ENCODE measurements at regions not wholly inside any gene's neighbourhood (a gene's known extent, or its start where the extent isn't known, plus 50 kb on each side); places are given as distances from the start of the nearest gene placed in this dataset.
"Not testable (repeated sequence)": the region's sequence is repeated elsewhere in the genome, so short reads cannot be mapped to it uniquely, and the experiment has no call there.

GRCh38 chr4:67342291-67342690, 203.0 kb downstream of the CENPC start:
- Histone ChIP-seq H3K9me3 (ENCODE audit: control insufficient read depth, insufficient read depth, low read length) (no peaks in the 10 kb centered on the region), H3K27ac (ENCODE audit: low read depth, low read length) (no peak overlapping the region), H3K27me3 (ENCODE audit: control insufficient read depth, insufficient read depth, low read length) (no peaks in the 10 kb centered on the region), H3K4me1 (ENCODE audit: control insufficient read depth, insufficient read depth, low read length) (no peaks in the 10 kb centered on the region), H3K4me3 (ENCODE audit: low read depth, low read length) (no peak overlapping the region), H3K36me3 (ENCODE audit: control insufficient read depth, insufficient read depth, low read length) (no peaks in the 10 kb centered on the region)
- WGBS (ENCODE audit: insufficient coverage), result no CpG with 5 or more reads among the region's 2 CpGs
- no peak for DNase-seq (ENCODE audit: low read depth in 4 of 6, low spot score in 6 of 6)

- Histone ChIP-seq H3K27ac (ENCODE audit: low read depth, low read length) (no peak overlapping the region), H3K27me3 (ENCODE audit: control insufficient read depth, insufficient read depth, low read length) (no peaks in the 10 kb centered on the region), H3K4me3 (ENCODE audit: low read depth, low read length) (no peak overlapping the region), H3K9me3 (ENCODE audit: control insufficient read depth, insufficient read depth, low read length) (peaks cover 2% of the 10 kb centered on the region), H3K4me1 (ENCODE audit: control insufficient read depth, insufficient read depth, low read length) (no peaks in the 10 kb centered on the region), H3K36me3 (ENCODE audit: control insufficient read depth, insufficient read depth, low read length) (no peaks in the 10 kb centered on the region)
- no peak for DNase-seq (ENCODE audit: low read depth in 4 of 6, low spot score in 6 of 6)
- 89% methylated on average over 2 of the region's 4 CpGs for WGBS (ENCODE audit: insufficient coverage)
Observed at GRCh38 chr4:67333664-67334063, 211.6 kb downstream of the CENPC start.

GRCh38 chr4:67332627-67333026, 212.7 kb downstream of the CENPC start:
- H3K4me1 ChIP-seq (ENCODE audit: control insufficient read depth, insufficient read depth, low read length), result no peaks in the 10 kb centered on the region
- no peak overlapping the region for H3K4me3 ChIP-seq (ENCODE audit: low read depth, low read length)
- H3K27me3 ChIP-seq (ENCODE audit: control insufficient read depth, insufficient read depth, low read length), result no peaks in the 10 kb centered on the region
- no peaks in the 10 kb centered on the region for H3K36me3 ChIP-seq (ENCODE audit: control insufficient read depth, insufficient read depth, low read length)
- H3K9me3 ChIP-seq (ENCODE audit: control insufficient read depth, insufficient read depth, low read length), result peaks cover 2% of the 10 kb centered on the region
- H3K27ac ChIP-seq (ENCODE audit: low read depth, low read length), result no peak overlapping the region
- DNase-seq (ENCODE audit: low read depth in 4 of 6, low spot score in 6 of 6), result no peak
- WGBS (ENCODE audit: insufficient coverage), result 44% methylated on average over 3 of the region's 4 CpGs

GRCh38 chr4:67328393-67328792, 216.9 kb downstream of the CENPC start:
- DNase-seq (ENCODE audit: low read depth in 4 of 6, low spot score in 6 of 6), result no peak
- no peaks in the 10 kb centered on the region for H3K36me3 ChIP-seq (ENCODE audit: control insufficient read depth, insufficient read depth, low read length)
- H3K4me3 ChIP-seq (ENCODE audit: low read depth, low read length), result no peak overlapping the region
- WGBS (ENCODE audit: insufficient coverage), result no CpG with 5 or more reads among the region's 1 CpG
- H3K9me3 ChIP-seq (ENCODE audit: control insufficient read depth, insufficient read depth, low read length), result peaks cover 2% of the 10 kb centered on the region
- no peaks in the 10 kb centered on the region for H3K4me1 ChIP-seq (ENCODE audit: control insufficient read depth, insufficient read depth, low read length)
- no peak overlapping the region for H3K27ac ChIP-seq (ENCODE audit: low read depth, low read length)
- H3K27me3 ChIP-seq (ENCODE audit: control insufficient read depth, insufficient read depth, low read length), result no peaks in the 10 kb centered on the region

GRCh38 chr4:67328018-67328278, 217.4 kb downstream of the CENPC start:
- no peak for DNase-seq (ENCODE audit: low read depth in 4 of 6, low spot score in 6 of 6)
- Histone ChIP-seq H3K27me3 (ENCODE audit: control insufficient read depth, insufficient read depth, low read length) (no peaks in the 10 kb centered on the region), H3K27ac (ENCODE audit: low read depth, low read length) (no peak overlapping the region), H3K9me3 (ENCODE audit: control insufficient read depth, insufficient read depth, low read length) (peaks cover 4% of the 10 kb centered on the region), H3K4me3 (ENCODE audit: low read depth, low read length) (no peak overlapping the region), H3K36me3 (ENCODE audit: control insufficient read depth, insufficient read depth, low read length) (no peaks in the 10 kb centered on the region), H3K4me1 (ENCODE audit: control insufficient read depth, insufficient read depth, low read length) (no peaks in the 10 kb centered on the region)
- 20% methylated on average over 1 of the region's 2 CpGs for whole genome bisulfite sequencing (ENCODE audit: insufficient coverage)

GRCh38 chr4:67327245-67328017, 217.9 kb downstream of the CENPC start:
- H3K36me3 ChIP-seq (ENCODE audit: control insufficient read depth, insufficient read depth, low read length), result no peaks in the 10 kb centered on the region
- H3K9me3 ChIP-seq (ENCODE audit: control insufficient read depth, insufficient read depth, low read length), result peaks cover 2% of the 10 kb centered on the region
- H3K4me1 ChIP-seq (ENCODE audit: control insufficient read depth, insufficient read depth, low read length), result no peaks in the 10 kb centered on the region
- H3K27ac ChIP-seq (ENCODE audit: low read depth, low read length), result no peak overlapping the region
- DNase-seq (ENCODE audit: low read depth in 4 of 6, low spot score in 6 of 6), result peak; percentile 43 to 96 (median 73)
- WGBS (ENCODE audit: insufficient coverage), result no CpG with 5 or more reads among the region's 6 CpGs
- no peaks in the 10 kb centered on the region for H3K27me3 ChIP-seq (ENCODE audit: control insufficient read depth, insufficient read depth, low read length)
- no peak overlapping the region for H3K4me3 ChIP-seq (ENCODE audit: low read depth, low read length)

GRCh38 chr4:67325791-67326190, 219.5 kb downstream of the CENPC start:
- DNase-seq (ENCODE audit: low read depth in 4 of 6, low spot score in 6 of 6), result peak in 2 of 6 donors; percentile 53 to 64
- no peaks in the 10 kb centered on the region for H3K27me3 ChIP-seq (ENCODE audit: control insufficient read depth, insufficient read depth, low read length)
- H3K9me3 ChIP-seq (ENCODE audit: control insufficient read depth, insufficient read depth, low read length), result peaks cover 2% of the 10 kb centered on the region
- no peaks in the 10 kb centered on the region for H3K36me3 ChIP-seq (ENCODE audit: control insufficient read depth, insufficient read depth, low read length)
- H3K4me1 ChIP-seq (ENCODE audit: control insufficient read depth, insufficient read depth, low read length), result no peaks in the 10 kb centered on the region
- H3K4me3 ChIP-seq (ENCODE audit: low read depth, low read length), result no peak overlapping the region
- no CpG with 5 or more reads among the region's 2 CpGs for WGBS (ENCODE audit: insufficient coverage)
- H3K27ac ChIP-seq (ENCODE audit: low read depth, low read length), result no peak overlapping the region

GRCh38 chr4:67320645-67321044, 224.7 kb downstream of the CENPC start:
- Histone ChIP-seq H3K27ac (ENCODE audit: low read depth, low read length) (no peak overlapping the region), H3K27me3 (ENCODE audit: control insufficient read depth, insufficient read depth, low read length) (no peaks in the 10 kb centered on the region), H3K36me3 (ENCODE audit: control insufficient read depth, insufficient read depth, low read length) (no peaks in the 10 kb centered on the region), H3K4me1 (ENCODE audit: control insufficient read depth, insufficient read depth, low read length) (no peaks in the 10 kb centered on the region), H3K4me3 (ENCODE audit: low read depth, low read length) (no peak overlapping the region), H3K9me3 (ENCODE audit: control insufficient read depth, insufficient read depth, low read length) (peaks cover 2% of the 10 kb centered on the region)
- no peak for DNase-seq (ENCODE audit: low read depth in 4 of 6, low spot score in 6 of 6)
- 83% methylated on average over 3 of the region's 3 CpGs for WGBS (ENCODE audit: insufficient coverage)

- not testable (repeated sequence) for H3K27ac ChIP-seq (ENCODE audit: low read depth, low read length); H3K4me1 ChIP-seq (ENCODE audit: control insufficient read depth, insufficient read depth, low read length); H3K4me3 ChIP-seq (ENCODE audit: low read depth, low read length); H3K9me3 ChIP-seq (ENCODE audit: control insufficient read depth, insufficient read depth, low read length); H3K36me3 ChIP-seq (ENCODE audit: control insufficient read depth, insufficient read depth, low read length); H3K27me3 ChIP-seq (ENCODE audit: control insufficient read depth, insufficient read depth, low read length); DNase-seq (ENCODE audit: low read depth in 4 of 6, low spot score in 6 of 6)
- 97% methylated on average over 3 of the region's 6 CpGs for WGBS (ENCODE audit: insufficient coverage)
Observed at GRCh38 chr4:67319607-67320006, 225.7 kb downstream of the CENPC start.

GRCh38 chr4:67300497-67301185, 244.7 kb downstream of the CENPC start:
- WGBS (ENCODE audit: insufficient coverage), result 88% methylated on average over 10 of the region's 11 CpGs
- not testable (repeated sequence) for H3K4me3 ChIP-seq (ENCODE audit: low read depth, low read length); H3K36me3 ChIP-seq (ENCODE audit: control insufficient read depth, insufficient read depth, low read length); H3K27me3 ChIP-seq (ENCODE audit: control insufficient read depth, insufficient read depth, low read length); H3K27ac ChIP-seq (ENCODE audit: low read depth, low read length); H3K9me3 ChIP-seq (ENCODE audit: control insufficient read depth, insufficient read depth, low read length); DNase-seq (ENCODE audit: low read depth in 4 of 6, low spot score in 6 of 6); H3K4me1 ChIP-seq (ENCODE audit: control insufficient read depth, insufficient read depth, low read length)

Measured in spinal cord (tissue), 9 donors.